ENCODE measurements at regions not wholly inside any gene's neighbourhood (a gene's known extent, or its start where the extent isn't known, plus 50 kb on each side); places are given as distances from the start of the nearest gene placed in this dataset.

- ATAC-seq (ENCODE audit: low read depth): peak; percentile 49; the same call in 1 of the 3 replicates
- H3K27ac ChIP-seq (ENCODE audit: poor library complexity, severe bottlenecking): no peak overlapping the region
These were observed 137.6 kb upstream of the TMTC1 start for GRCh38 chr12:29921307-29921706.

GRCh38 chr12:29908157-29908556, 124.4 kb upstream of the TMTC1 start:
- Histone ChIP-seq H3K4me1 (ENCODE audit: insufficient read depth, poor library complexity, severe bottlenecking) (no peaks in the 10 kb centered on the region), H3K36me3 (ENCODE audit: low read depth) (no peaks in the 10 kb centered on the region), H3K4me3 (ENCODE audit: severe bottlenecking) (no peak overlapping the region), H3K27me3 (ENCODE audit: insufficient read depth, poor library complexity, severe bottlenecking) (no peaks in the 10 kb centered on the region), H3K9me3 (ENCODE audit: severe bottlenecking) (no peaks in the 10 kb centered on the region), H3K27ac (ENCODE audit: poor library complexity, severe bottlenecking) (no peak overlapping the region)
- no peak for ATAC-seq (ENCODE audit: low read depth)
- no peak for DNase-seq (ENCODE audit: low spot score)
- TF ChIP-seq CTCF (IDR thresholded peaks at IDR 0.05; ENCODE audit: poor library complexity, severe bottlenecking): no peak

More at GRCh38 chr12:29921307-29921706, 137.6 kb upstream of the TMTC1 start:
- H3K36me3 ChIP-seq (ENCODE audit: low read depth): no peaks in the 10 kb centered on the region
- H3K9me3 ChIP-seq (ENCODE audit: severe bottlenecking): no peaks in the 10 kb centered on the region
- no peak for TF ChIP-seq CTCF (IDR thresholded peaks at IDR 0.05; ENCODE audit: poor library complexity, severe bottlenecking)
- no peak overlapping the region for H3K4me3 ChIP-seq (ENCODE audit: severe bottlenecking)
- DNase-seq (ENCODE audit: low spot score): no peak
- no peaks in the 10 kb centered on the region for H3K27me3 ChIP-seq (ENCODE audit: insufficient read depth, poor library complexity, severe bottlenecking)
- H3K4me1 ChIP-seq (ENCODE audit: insufficient read depth, poor library complexity, severe bottlenecking): no peaks in the 10 kb centered on the region

GRCh38 chr12:29907461-29907860, 123.7 kb upstream of the TMTC1 start:
- no peaks in the 10 kb centered on the region for H3K4me1 ChIP-seq (ENCODE audit: insufficient read depth, poor library complexity, severe bottlenecking)
- no peaks in the 10 kb centered on the region for H3K9me3 ChIP-seq (ENCODE audit: severe bottlenecking)
- H3K27ac ChIP-seq (ENCODE audit: poor library complexity, severe bottlenecking): no peak overlapping the region
- H3K36me3 ChIP-seq (ENCODE audit: low read depth): no peaks in the 10 kb centered on the region
- ATAC-seq (ENCODE audit: low read depth) (no peak), DNase-seq (ENCODE audit: low spot score) (no peak)
- H3K27me3 ChIP-seq (ENCODE audit: insufficient read depth, poor library complexity, severe bottlenecking): no peaks in the 10 kb centered on the region
- TF ChIP-seq CTCF (IDR thresholded peaks at IDR 0.05; ENCODE audit: poor library complexity, severe bottlenecking): no peak
- H3K4me3 ChIP-seq (ENCODE audit: severe bottlenecking): no peak overlapping the region

- H3K27ac ChIP-seq (ENCODE audit: poor library complexity, severe bottlenecking): no peak overlapping the region
- no peaks in the 10 kb centered on the region for H3K27me3 ChIP-seq (ENCODE audit: insufficient read depth, poor library complexity, severe bottlenecking)
- H3K4me3 ChIP-seq (ENCODE audit: severe bottlenecking): no peak overlapping the region
- TF ChIP-seq CTCF (IDR thresholded peaks at IDR 0.05; ENCODE audit: poor library complexity, severe bottlenecking): no peak
- DNase-seq (ENCODE audit: low spot score): no peak
- no peaks in the 10 kb centered on the region for H3K9me3 ChIP-seq (ENCODE audit: severe bottlenecking)
- no peak for ATAC-seq (ENCODE audit: low read depth)
- H3K36me3 ChIP-seq (ENCODE audit: low read depth): no peaks in the 10 kb centered on the region
- H3K4me1 ChIP-seq (ENCODE audit: insufficient read depth, poor library complexity, severe bottlenecking): no peaks in the 10 kb centered on the region
These were observed 118.3 kb upstream of the TMTC1 start for GRCh38 chr12:29902043-29902442.

- Histone ChIP-seq H3K27me3 (ENCODE audit: insufficient read depth, poor library complexity, severe bottlenecking) (no peaks in the 10 kb centered on the region), H3K27ac (ENCODE audit: poor library complexity, severe bottlenecking) (no peak overlapping the region), H3K36me3 (ENCODE audit: low read depth) (no peaks in the 10 kb centered on the region), H3K4me1 (ENCODE audit: insufficient read depth, poor library complexity, severe bottlenecking) (no peaks in the 10 kb centered on the region), H3K9me3 (ENCODE audit: severe bottlenecking) (no peaks in the 10 kb centered on the region), H3K4me3 (ENCODE audit: severe bottlenecking) (no peak overlapping the region)
- ATAC-seq (ENCODE audit: low read depth): no peak
- TF ChIP-seq CTCF (IDR thresholded peaks at IDR 0.05; ENCODE audit: poor library complexity, severe bottlenecking): no peak
- no peak for DNase-seq (ENCODE audit: low spot score)
These were observed 117.8 kb upstream of the TMTC1 start for GRCh38 chr12:29901585-29901984.

All from RWPE2 (cell line).